ENCODE measurements at regions not wholly inside any gene's neighbourhood (a gene's known extent, or its start where the extent isn't known, plus 50 kb on each side); places are given as distances from the start of the nearest gene placed in this dataset.

DNA sequence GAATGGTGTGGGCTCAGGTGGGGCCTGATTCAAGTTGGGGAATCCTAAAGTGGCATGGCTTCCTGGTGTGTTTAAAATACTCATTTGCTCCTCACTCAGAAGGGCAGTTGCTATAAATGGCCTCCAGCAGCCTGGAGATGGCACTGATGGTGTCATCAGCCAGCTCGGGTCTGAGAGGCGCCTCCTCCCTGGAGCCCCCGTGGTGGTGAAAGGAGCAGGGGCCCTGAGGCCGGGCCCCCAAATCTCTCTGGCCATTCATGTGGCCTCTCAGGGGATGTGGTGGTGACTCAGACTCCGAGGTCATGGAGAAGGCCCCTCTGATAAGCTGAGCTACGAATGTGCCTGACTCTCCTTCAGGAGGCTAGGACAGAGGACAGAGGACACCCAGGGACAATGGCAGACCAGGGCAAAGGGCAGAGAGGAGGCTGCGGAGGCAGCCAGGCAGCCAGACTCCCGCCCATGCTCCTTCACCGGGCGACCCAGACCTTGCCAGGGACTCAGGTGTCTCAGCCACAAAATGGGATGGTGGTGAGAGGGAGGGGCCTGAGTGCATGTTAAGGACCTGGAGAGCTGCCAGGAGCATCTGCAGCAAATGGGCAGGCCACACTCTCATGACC lies 129.2 kb downstream of the CTTN start:
- no peak for TF ChIP-seq EZH2 (IDR thresholded peaks at IDR 0.05; ENCODE audit: insufficient read depth, poor library complexity, severe bottlenecking)
- no peak for TF ChIP-seq EZH2phosphoT487 (IDR thresholded peaks at IDR 0.05; ENCODE audit: insufficient read depth, low read depth)

All from GM23248 (cell line).